K562 (cell line): ENCODE measurements at regions not wholly inside any gene's neighbourhood (a gene's known extent, or its start where the extent isn't known, plus 50 kb on each side); places are given as distances from the start of the nearest gene placed in this dataset.

Experiments used
- CXXC5 ChIP-seq: fragments of 250-450 bp; sonication (Bioruptor Pico); IDR thresholded peaks from 2 replicates; pipeline ENCODE4 v1.8.0; 2022; ENCODE audit warnings: inconsistent platforms, mild to moderate bottlenecking, moderate library complexity
- GTF2A2 ChIP-seq: IDR thresholded peaks from 2 replicates; pipeline ENCODE4 v1.6.1; 2016; ENCODE audit warnings: mild to moderate bottlenecking, missing genetic modification characterization, missing compliant biosample characterization
- MED1 ChIP-seq: sonication (generic); formaldehyde crosslinking; IDR thresholded peaks from 2 replicates; pipeline ENCODE4 v1.8.1; 2023; ENCODE audit warnings: missing genetic modification reagents, borderline replicate concordance
- NCOA4 ChIP-seq: fragments of 450-650 bp; IDR thresholded peaks from 2 replicates; pipeline ENCODE4 v1.6.1; 2018; ENCODE audit warnings: mild to moderate bottlenecking; ENCODE audit not compliant: partially characterized antibody
- NELFE ChIP-seq: IDR thresholded peaks from 2 replicates; pipeline ENCODE4 v1.6.1; 2011; ENCODE audit warnings: mild to moderate bottlenecking; ENCODE audit not compliant: insufficient read depth, insufficient read length
- RBM22 ChIP-seq: fragments of 200-400 bp; formaldehyde crosslinking; IDR thresholded peaks from 2 replicates; pipeline ENCODE4 v1.6.1; 2018; ENCODE audit warnings: low read length, low read depth; ENCODE audit not compliant: poor library complexity, severe bottlenecking
- TARDBP ChIP-seq: fragments of 450-650 bp; IDR thresholded peaks from 2 replicates; pipeline ENCODE4 v1.6.1; 2016
- ZNF239 ChIP-seq: fragments of 250-450 bp; sonication (Bioruptor Pico); IDR thresholded peaks from 2 replicates; pipeline ENCODE4 v1.4.0; 2020; ENCODE audit warnings: mild to moderate bottlenecking
- ZNF695 ChIP-seq: fragments of 450-650 bp; formaldehyde crosslinking; IDR thresholded peaks from 2 replicates; pipeline ENCODE4 v1.4.0; 2020; ENCODE audit warnings: mild to moderate bottlenecking, moderate library complexity
- ZNF77 ChIP-seq: fragments of 250-450 bp; sonication (Bioruptor Pico); IDR thresholded peaks from 2 replicates; pipeline ENCODE4 v1.5.0; 2020
- ZNF830 ChIP-seq: fragments of 250-450 bp; sonication (Bioruptor Pico); IDR thresholded peaks from 2 replicates; pipeline ENCODE4 v1.5.0; 2021; ENCODE audit warnings: mild to moderate bottlenecking
- ZSCAN29 ChIP-seq: fragments of 450-650 bp; IDR thresholded peaks from 2 replicates; pipeline ENCODE4 v1.6.1; 2017
- TF ChIP-seq, protein P1 (sequence below): fragments of 200-400 bp; formaldehyde crosslinking; IDR thresholded peaks from 2 replicates; pipeline ENCODE4 v1.6.1; 2017; ENCODE audit warnings: mild to moderate bottlenecking, low read depth, low read length, moderate library complexity
- TF ChIP-seq, protein P2 (sequence below), 3 experiments: fragments of 200-800 bp in 1 of 3; sonication (Bioruptor generic) in 1 of 3; sonication (generic) in 1 of 3; formaldehyde crosslinking in 1 of 3; IDR thresholded peaks; 2 replicates each; pipeline versions ENCODE4 v1.6.1 to v1.8.0; 2016 to 2022; ENCODE audit warnings: mild to moderate bottlenecking in 2 of 3, missing compliant biosample characterization in 2 of 3, missing genetic modification characterization in 2 of 3, missing genetic modification reagents in 1 of 3
- TF ChIP-seq, protein P3 (sequence below), 2 experiments: fragments of 450-650 bp; conservative IDR thresholded peaks; 2 replicates each; pipeline ENCODE4 v1.6.1; 2017; ENCODE audit warnings: mild to moderate bottlenecking in 2 of 2, moderate library complexity in 2 of 2
- TF ChIP-seq, protein P4 (sequence below), 2 experiments: fragments of 450-650 bp; IDR thresholded peaks; 2 replicates each; pipeline ENCODE4 v1.6.1; 2016
- TF ChIP-seq, protein P5 (sequence below): fragments of 250-450 bp; sonication (Bioruptor Pico); IDR thresholded peaks from 2 replicates; pipeline ENCODE4 v1.5.0; 2021
- TF ChIP-seq, protein P6 (sequence below): fragments of 250-450 bp; sonication (Bioruptor Pico); IDR thresholded peaks from 2 replicates; pipeline ENCODE4 v1.5.0; 2021; ENCODE audit warnings: mild to moderate bottlenecking, borderline replicate concordance

DNA sequence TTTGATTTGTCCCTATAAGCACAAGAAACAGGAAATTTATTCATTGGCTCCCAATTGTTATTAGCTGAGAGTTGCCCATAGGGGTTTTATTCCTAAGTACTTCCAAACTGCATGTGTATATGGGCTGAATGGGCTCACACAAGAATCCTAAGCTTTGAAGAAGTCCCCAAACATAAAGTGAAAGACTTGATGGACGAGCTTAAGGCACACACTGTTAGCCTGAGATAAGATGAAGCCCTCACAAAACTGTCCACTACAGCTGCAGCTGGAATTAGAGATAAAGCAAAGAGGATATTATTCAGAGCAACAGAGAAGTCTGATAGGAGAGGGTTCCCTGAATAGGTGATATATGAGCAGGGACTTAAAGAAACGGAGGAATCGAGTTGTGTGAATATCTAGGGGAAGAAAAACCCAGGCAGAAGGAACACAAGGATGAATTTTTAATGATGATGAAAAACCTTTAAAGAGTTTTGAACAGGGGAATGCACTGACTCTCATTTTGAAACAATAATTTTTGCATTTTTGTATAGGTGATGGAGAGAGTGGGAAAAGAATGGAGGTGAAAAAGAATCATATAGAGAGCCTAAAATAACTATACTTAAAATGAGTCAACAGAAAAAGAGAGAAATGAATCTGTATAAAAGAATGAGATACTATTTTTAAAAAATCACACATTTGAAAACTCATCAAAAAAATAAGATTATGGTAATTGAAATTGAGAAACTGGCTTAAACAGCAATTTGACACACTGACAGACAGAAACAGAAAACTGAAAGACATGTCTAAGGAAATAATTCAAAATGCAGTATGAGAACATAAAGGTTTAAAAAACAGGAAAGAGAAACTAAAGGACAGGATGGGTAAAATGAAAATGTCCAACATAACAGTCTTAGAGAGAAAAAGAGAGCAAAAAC is 133.6 kb upstream of the POGK start (continued):
- TF ChIP-seq, protein P1, sequence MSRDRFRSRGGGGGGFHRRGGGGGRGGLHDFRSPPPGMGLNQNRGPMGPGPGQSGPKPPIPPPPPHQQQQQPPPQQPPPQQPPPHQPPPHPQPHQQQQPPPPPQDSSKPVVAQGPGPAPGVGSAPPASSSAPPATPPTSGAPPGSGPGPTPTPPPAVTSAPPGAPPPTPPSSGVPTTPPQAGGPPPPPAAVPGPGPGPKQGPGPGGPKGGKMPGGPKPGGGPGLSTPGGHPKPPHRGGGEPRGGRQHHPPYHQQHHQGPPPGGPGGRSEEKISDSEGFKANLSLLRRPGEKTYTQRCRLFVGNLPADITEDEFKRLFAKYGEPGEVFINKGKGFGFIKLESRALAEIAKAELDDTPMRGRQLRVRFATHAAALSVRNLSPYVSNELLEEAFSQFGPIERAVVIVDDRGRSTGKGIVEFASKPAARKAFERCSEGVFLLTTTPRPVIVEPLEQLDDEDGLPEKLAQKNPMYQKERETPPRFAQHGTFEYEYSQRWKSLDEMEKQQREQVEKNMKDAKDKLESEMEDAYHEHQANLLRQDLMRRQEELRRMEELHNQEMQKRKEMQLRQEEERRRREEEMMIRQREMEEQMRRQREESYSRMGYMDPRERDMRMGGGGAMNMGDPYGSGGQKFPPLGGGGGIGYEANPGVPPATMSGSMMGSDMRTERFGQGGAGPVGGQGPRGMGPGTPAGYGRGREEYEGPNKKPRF = no peak
- TF ChIP-seq MED1 (CRISPR knock-in tag) = no peak
- TF ChIP-seq, protein P2, sequence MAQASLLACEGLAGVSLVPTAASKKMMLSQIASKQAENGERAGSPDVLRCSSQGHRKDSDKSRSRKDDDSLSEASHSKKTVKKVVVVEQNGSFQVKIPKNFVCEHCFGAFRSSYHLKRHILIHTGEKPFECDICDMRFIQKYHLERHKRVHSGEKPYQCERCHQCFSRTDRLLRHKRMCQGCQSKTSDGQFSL (CRISPR knock-in tag; IDR thresholded peaks at IDR 0.05) = no peak
- TF ChIP-seq, protein P2 (tag; IDR thresholded peaks at IDR 0.05) = no peak
- TF ChIP-seq ZNF239 (CRISPR knock-in tag) = 0 out of 2 replicates have a peak, but pooled peaks have one; percentile 33
- no peak for TF ChIP-seq RBM22
- TF ChIP-seq, protein P3, sequence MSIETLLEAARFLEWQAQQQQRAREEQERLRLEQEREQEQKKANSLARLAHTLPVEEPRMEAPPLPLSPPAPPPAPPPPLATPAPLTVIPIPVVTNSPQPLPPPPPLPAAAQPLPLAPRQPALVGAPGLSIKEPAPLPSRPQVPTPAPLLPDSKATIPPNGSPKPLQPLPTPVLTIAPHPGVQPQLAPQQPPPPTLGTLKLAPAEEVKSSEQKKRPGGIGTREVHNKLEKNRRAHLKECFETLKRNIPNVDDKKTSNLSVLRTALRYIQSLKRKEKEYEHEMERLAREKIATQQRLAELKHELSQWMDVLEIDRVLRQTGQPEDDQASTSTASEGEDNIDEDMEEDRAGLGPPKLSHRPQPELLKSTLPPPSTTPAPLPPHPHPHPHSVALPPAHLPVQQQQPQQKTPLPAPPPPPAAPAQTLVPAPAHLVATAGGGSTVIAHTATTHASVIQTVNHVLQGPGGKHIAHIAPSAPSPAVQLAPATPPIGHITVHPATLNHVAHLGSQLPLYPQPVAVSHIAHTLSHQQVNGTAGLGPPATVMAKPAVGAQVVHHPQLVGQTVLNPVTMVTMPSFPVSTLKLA (conservative IDR thresholded peaks at IDR 0.05) = peak; percentile 23 to 74; a peak in 3 of 4 replicates
- TF ChIP-seq, protein P4, sequence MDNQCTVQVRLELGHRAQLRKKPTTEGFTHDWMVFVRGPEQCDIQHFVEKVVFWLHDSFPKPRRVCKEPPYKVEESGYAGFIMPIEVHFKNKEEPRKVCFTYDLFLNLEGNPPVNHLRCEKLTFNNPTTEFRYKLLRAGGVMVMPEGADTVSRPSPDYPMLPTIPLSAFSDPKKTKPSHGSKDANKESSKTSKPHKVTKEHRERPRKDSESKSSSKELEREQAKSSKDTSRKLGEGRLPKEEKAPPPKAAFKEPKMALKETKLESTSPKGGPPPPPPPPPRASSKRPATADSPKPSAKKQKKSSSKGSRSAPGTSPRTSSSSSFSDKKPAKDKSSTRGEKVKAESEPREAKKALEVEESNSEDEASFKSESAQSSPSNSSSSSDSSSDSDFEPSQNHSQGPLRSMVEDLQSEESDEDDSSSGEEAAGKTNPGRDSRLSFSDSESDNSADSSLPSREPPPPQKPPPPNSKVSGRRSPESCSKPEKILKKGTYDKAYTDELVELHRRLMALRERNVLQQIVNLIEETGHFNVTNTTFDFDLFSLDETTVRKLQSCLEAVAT (IDR thresholded peaks at IDR 0.05) = peak; percentile 42 to 84; a peak in 3 of 4 replicates
- no peak for TF ChIP-seq ZNF695
- TF ChIP-seq ZNF830 (CRISPR knock-in tag) = no peak
- TF ChIP-seq NCOA4 = peak; percentile 98
- no peak for TF ChIP-seq GTF2A2 (tag)
- TF ChIP-seq NELFE = no peak
- peak; percentile 90 for TF ChIP-seq CXXC5
- TF ChIP-seq, protein P5, sequence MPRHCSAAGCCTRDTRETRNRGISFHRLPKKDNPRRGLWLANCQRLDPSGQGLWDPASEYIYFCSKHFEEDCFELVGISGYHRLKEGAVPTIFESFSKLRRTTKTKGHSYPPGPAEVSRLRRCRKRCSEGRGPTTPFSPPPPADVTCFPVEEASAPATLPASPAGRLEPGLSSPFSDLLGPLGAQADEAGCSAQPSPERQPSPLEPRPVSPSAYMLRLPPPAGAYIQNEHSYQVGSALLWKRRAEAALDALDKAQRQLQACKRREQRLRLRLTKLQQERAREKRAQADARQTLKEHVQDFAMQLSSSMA (CRISPR knock-in tag) = no peak
- peak; percentile 64 for TF ChIP-seq ZSCAN29
- TF ChIP-seq, protein P6, sequence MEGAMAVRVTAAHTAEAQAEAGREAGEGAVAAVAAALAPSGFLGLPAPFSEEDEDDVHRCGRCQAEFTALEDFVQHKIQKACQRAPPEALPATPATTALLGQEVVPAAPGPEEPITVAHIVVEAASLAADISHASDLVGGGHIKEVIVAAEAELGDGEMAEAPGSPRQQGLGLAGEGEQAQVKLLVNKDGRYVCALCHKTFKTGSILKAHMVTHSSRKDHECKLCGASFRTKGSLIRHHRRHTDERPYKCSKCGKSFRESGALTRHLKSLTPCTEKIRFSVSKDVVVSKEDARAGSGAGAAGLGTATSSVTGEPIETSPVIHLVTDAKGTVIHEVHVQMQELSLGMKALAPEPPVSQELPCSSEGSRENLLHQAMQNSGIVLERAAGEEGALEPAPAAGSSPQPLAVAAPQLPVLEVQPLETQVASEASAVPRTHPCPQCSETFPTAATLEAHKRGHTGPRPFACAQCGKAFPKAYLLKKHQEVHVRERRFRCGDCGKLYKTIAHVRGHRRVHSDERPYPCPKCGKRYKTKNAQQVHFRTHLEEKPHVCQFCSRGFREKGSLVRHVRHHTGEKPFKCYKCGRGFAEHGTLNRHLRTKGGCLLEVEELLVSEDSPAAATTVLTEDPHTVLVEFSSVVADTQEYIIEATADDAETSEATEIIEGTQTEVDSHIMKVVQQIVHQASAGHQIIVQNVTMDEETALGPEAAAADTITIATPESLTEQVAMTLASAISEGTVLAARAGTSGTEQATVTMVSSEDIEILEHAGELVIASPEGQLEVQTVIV (CRISPR knock-in tag) = no peak; the same call in 1 of the 2 replicates
- peak; percentile 99 for TF ChIP-seq TARDBP
- no peak for TF ChIP-seq ZNF77
